H1 (cell line): ENCODE measurements at regions not wholly inside any gene's neighbourhood (a gene's known extent, or its start where the extent isn't known, plus 50 kb on each side); places are given as distances from the start of the nearest gene placed in this dataset.

Experiments
- CTCF ChIA-PET: fragments of 300-600 bp; sonication (Branson Sonifier 250); formaldehyde crosslinking; loops from one replicate; lab custom pipeline; 2021; ENCODE audit not compliant: partially characterized antibody; lab: Charles Lee
- POLR2A ChIA-PET: fragments of 300-600 bp; sonication (Branson Sonifier 250); formaldehyde crosslinking; loops from one replicate; lab custom pipeline; 2021; ENCODE audit warnings: inconsistent platforms; ENCODE audit not compliant: partially characterized antibody; lab: Charles Lee
- DNase-seq, 2 experiments: peaks; one replicate each; pipeline versions ENCODE4 v3.0.0 to v3.0.0-alpha.2; 2010 to 2022; ENCODE audit warnings: low spot score in 2 of 2, low read depth in 1 of 2, mixed read lengths in 1 of 2
- FAIRE-seq: peaks from 2 replicates; lab custom pipeline; 2011; peaks lifted over from hg19 to GRCh38; lab: Jason Lieb, UNC
- H2AFZ ChIP-seq: 2 replicates; pipeline ENCODE4 v1.8.1; 2012; ENCODE audit warnings: low read length, inconsistent platforms
- H2AK5ac ChIP-seq: 2 replicates; pipeline ENCODE4 v1.6.1; 2013; ENCODE audit warnings: low read depth, low read length
- H2BK120ac ChIP-seq: replicated peaks from 2 replicates; pipeline ENCODE3; 2013; ENCODE audit warnings: low read depth, low read length, inconsistent platforms
- H2BK12ac ChIP-seq: 2 replicates; pipeline ENCODE4 v1.6.1; 2013; ENCODE audit warnings: low read depth, low read length
- H2BK15ac ChIP-seq: 2 replicates; pipeline ENCODE4 v1.6.1; 2013; ENCODE audit warnings: low read length
- H2BK20ac ChIP-seq: 2 replicates; pipeline ENCODE4 v1.6.1; 2013; ENCODE audit warnings: low read length
- H2BK5ac ChIP-seq: 2 replicates; pipeline ENCODE4 v1.6.1; 2013; ENCODE audit warnings: low read depth, low read length
- H3K14ac ChIP-seq: 2 replicates; pipeline ENCODE4 v1.6.1; 2013; ENCODE audit warnings: inconsistent platforms; ENCODE audit not compliant: insufficient read length
- H3K18ac ChIP-seq: 2 replicates; pipeline ENCODE4 v1.6.1; 2013; ENCODE audit warnings: low read length; ENCODE audit errors: extremely low read depth
- H3K23ac ChIP-seq: 2 replicates; pipeline ENCODE4 v1.6.1; 2013; ENCODE audit warnings: inconsistent platforms; ENCODE audit not compliant: insufficient read length
- H3K23me2 ChIP-seq: 2 replicates; pipeline ENCODE4 v1.6.1; 2013; ENCODE audit warnings: low read depth, low read length
- H3K27ac ChIP-seq: 2 replicates; pipeline ENCODE4 v1.6.1; 2011; ENCODE audit warnings: low read depth, low read length, inconsistent platforms
- H3K27me3 ChIP-seq, 4 experiments: replicated peaks in 1 of 4; 1 replicate in 1 of 4; 2 replicates in 3 of 4; pipeline versions ENCODE4 v1.6.1 to v1.8.1; 2011 to 2013; ENCODE audit warnings: low read length in 3 of 4, mild to moderate bottlenecking in 3 of 4, inconsistent platforms in 2 of 4, mixed read lengths in 2 of 4, moderate library complexity in 1 of 4; ENCODE audit not compliant: control insufficient read depth in 3 of 4, insufficient read depth in 3 of 4; ENCODE audit errors: extremely low read depth in 1 of 4
- H3K36me3 ChIP-seq, 4 experiments: 2 replicates each; pipeline versions ENCODE4 v1.6.1 to v1.8.1; 2011 to 2013; ENCODE audit warnings: mild to moderate bottlenecking in 4 of 4, low read length in 3 of 4, moderate library complexity in 2 of 4, control low read depth in 1 of 4, inconsistent platforms in 1 of 4; ENCODE audit not compliant: insufficient read depth in 4 of 4, control insufficient read depth in 2 of 4
- H3K4ac ChIP-seq: replicated peaks from 2 replicates; pipeline ENCODE3; 2013; ENCODE audit warnings: low read length, low read depth, mixed read lengths, inconsistent platforms; ENCODE audit not compliant: insufficient read length
- H3K4me1 ChIP-seq, 4 experiments: replicated peaks in 1 of 4; 1 replicate in 1 of 4; 2 replicates in 3 of 4; pipeline versions ENCODE4 v1.6.1 to v1.8.1; 2011 to 2013; ENCODE audit warnings: low read length in 3 of 4, inconsistent platforms in 2 of 4, mixed read lengths in 1 of 4; ENCODE audit not compliant: insufficient read depth in 4 of 4, control insufficient read depth in 3 of 4
- H3K4me2 ChIP-seq, 2 experiments: 2 replicates each; pipeline versions ENCODE4 v1.6.1 to v1.8.1; 2011 to 2013; ENCODE audit warnings: low read depth in 2 of 2, low read length in 2 of 2, control low read depth in 1 of 2, inconsistent platforms in 1 of 2, mild to moderate bottlenecking in 1 of 2; ENCODE audit not compliant: insufficient read depth in 1 of 2
- H3K4me3 ChIP-seq, 4 experiments: fragments of 200-600, 300-600 bp in 1 of 4; sonication (generic), shearing (Covaris generic), sonication (Bioruptor Twin) in 1 of 4; 2 replicates each; pipeline versions ENCODE4 v1.5.1 to v1.8.1; 2011 to 2016; ENCODE audit warnings: low read length in 4 of 4, low read depth in 3 of 4, control low read depth in 2 of 4, inconsistent platforms in 2 of 4, mild to moderate bottlenecking in 2 of 4, mixed read lengths in 1 of 4, moderate library complexity in 1 of 4; ENCODE audit not compliant: insufficient read depth in 2 of 4; ENCODE audit errors: extremely low read depth in 1 of 4
- H3K56ac ChIP-seq: replicated peaks from 2 replicates; pipeline ENCODE3; 2013; ENCODE audit warnings: low read depth, mild to moderate bottlenecking, mixed read lengths, low read length, inconsistent platforms; ENCODE audit not compliant: insufficient read length
- H3K79me1 ChIP-seq: 2 replicates; pipeline ENCODE4 v1.6.1; 2013; ENCODE audit warnings: low read depth, low read length, control low read depth
- H3K79me2 ChIP-seq, 2 experiments: 2 replicates each; pipeline versions ENCODE4 v1.6.1 to v1.8.1; 2012 to 2013; ENCODE audit warnings: low read length in 2 of 2, mild to moderate bottlenecking in 2 of 2, inconsistent platforms in 1 of 2; ENCODE audit not compliant: insufficient read depth in 2 of 2, control insufficient read depth in 1 of 2
- H3K9ac ChIP-seq, 4 experiments: replicated peaks in 1 of 4; 1 replicate in 1 of 4; 2 replicates in 3 of 4; pipeline versions ENCODE4 v1.6.1 to v1.8.1; 2011 to 2013; ENCODE audit warnings: low read depth in 3 of 4, low read length in 3 of 4, control low read depth in 2 of 4, mild to moderate bottlenecking in 2 of 4, moderate library complexity in 2 of 4, inconsistent platforms in 1 of 4; ENCODE audit errors: extremely low read depth in 1 of 4
- H3K9me3 ChIP-seq, 2 experiments: 2 replicates each; pipeline versions ENCODE4 v1.6.1 to v1.8.1; 2012 to 2013; ENCODE audit warnings: mild to moderate bottlenecking in 2 of 2, moderate library complexity in 2 of 2, control low read depth in 1 of 2, inconsistent platforms in 1 of 2, low read depth in 1 of 2, low read length in 1 of 2, mixed read lengths in 1 of 2; ENCODE audit not compliant: insufficient read depth in 2 of 2
- H4K20me1 ChIP-seq, 2 experiments: replicated peaks in 1 of 2; 2 replicates each; pipeline versions ENCODE3 to v1.8.1; 2011 to 2013; ENCODE audit warnings: inconsistent platforms in 2 of 2, low read length in 2 of 2, mild to moderate bottlenecking in 1 of 2; ENCODE audit not compliant: insufficient read depth in 2 of 2, control insufficient read depth in 1 of 2
- H4K5ac ChIP-seq: 2 replicates; pipeline ENCODE4 v1.6.1; 2013; ENCODE audit warnings: low read length, low read depth, mixed read lengths, inconsistent platforms; ENCODE audit not compliant: insufficient read length
- H4K8ac ChIP-seq: 2 replicates; pipeline ENCODE4 v1.8.0; 2013; ENCODE audit warnings: mild to moderate bottlenecking, moderate library complexity, low read length, inconsistent platforms; ENCODE audit not compliant: insufficient read depth; ENCODE audit errors: extremely low read depth
- H4K91ac ChIP-seq: replicated peaks from 2 replicates; pipeline ENCODE3; 2013; ENCODE audit warnings: low read length, mixed read lengths, inconsistent platforms; ENCODE audit not compliant: insufficient read length
- BCL11A ChIP-seq, 2 experiments: IDR thresholded peaks; one replicate each; pipeline ENCODE4 v1.6.1; 2011; ENCODE audit warnings: low read depth in 2 of 2, low read length in 2 of 2, mild to moderate bottlenecking in 2 of 2
- MAFK ChIP-seq: IDR thresholded peaks from 2 replicates; pipeline ENCODE4 v1.6.1; 2012; ENCODE audit warnings: low read depth, mild to moderate bottlenecking, improper control_type of control experiment, low read length
- RAD21 ChIP-seq, 2 experiments: IDR thresholded peaks in 1 of 2; conservative IDR thresholded peaks in 1 of 2; 2 replicates each; pipeline ENCODE4 v1.6.1; 2011; ENCODE audit warnings: low read depth in 2 of 2, low read length in 2 of 2, improper control_type of control experiment in 1 of 2, inconsistent platforms in 1 of 2, mild to moderate bottlenecking in 1 of 2, moderate library complexity in 1 of 2
- RFX5 ChIP-seq: IDR thresholded peaks from 2 replicates; pipeline ENCODE4 v1.6.1; 2011; ENCODE audit warnings: low read depth, low read length, improper control_type of control experiment, borderline replicate concordance
- RXRA ChIP-seq: IDR thresholded peaks from 2 replicates; pipeline ENCODE4 v1.6.1; 2011; ENCODE audit warnings: low read depth, mild to moderate bottlenecking, low read length, moderate library complexity; ENCODE audit not compliant: insufficient read depth
- TAF1 ChIP-seq: IDR thresholded peaks from 2 replicates; pipeline ENCODE4 v1.6.1; 2011; ENCODE audit warnings: mild to moderate bottlenecking, low read depth, low read length
- WGBS, 2 experiments: shearing (Covaris generic) in 1 of 2; methylation state at CpG; one replicate each; pipeline versions ENCODE4 v1.1.6 to v1.1.7; 2013 to 2015; ENCODE audit warnings: low lambda C conversion rate in 2 of 2, mixed read lengths in 2 of 2, inconsistent platforms in 1 of 2, low coverage in 1 of 2, missing lambda C conversion rate in 1 of 2; ENCODE audit not compliant: insufficient replicate concordance in 2 of 2, insufficient coverage in 1 of 2, insufficient read length in 1 of 2; ENCODE audit errors: extremely low coverage in 1 of 2, missing lambda C conversion rate in 1 of 2; 5-methylcytosine and 5-hydroxymethylcytosine counted together
- TF ChIP-seq, protein P1 (sequence below): IDR thresholded peaks from 2 replicates; pipeline ENCODE4 v1.6.1; 2011; ENCODE audit warnings: low read depth, mild to moderate bottlenecking, low read length; ENCODE audit not compliant: insufficient read depth

- no peak overlapping the region for H3K4me3 ChIP-seq
- 87% methylated on average over 2 of the region's 2 CpGs; no CpG with 5 or more reads in 1 of the 2 experiments for WGBS, 2 experiments
- no peak overlapping the region for H4K8ac ChIP-seq
- H2BK12ac ChIP-seq = no peak overlapping the region
- TF ChIP-seq RAD21 (IDR thresholded peaks at IDR 0.05 in 1 of 2, conservative IDR thresholded peaks at IDR 0.05 in 1 of 2; ENCODE audit: low read depth in 2 of 2, low read length in 2 of 2) (no peak), BCL11A (IDR thresholded peaks at IDR 0.05; ENCODE audit: low read depth in 2 of 2, low read length in 2 of 2) (no peak), MAFK (no peak), RXRA (no peak), RFX5 (no peak), TAF1 (no peak)
- TF ChIP-seq, protein P1, sequence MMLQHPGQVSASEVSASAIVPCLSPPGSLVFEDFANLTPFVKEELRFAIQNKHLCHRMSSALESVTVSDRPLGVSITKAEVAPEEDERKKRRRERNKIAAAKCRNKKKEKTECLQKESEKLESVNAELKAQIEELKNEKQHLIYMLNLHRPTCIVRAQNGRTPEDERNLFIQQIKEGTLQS = no peak
- no peak overlapping the region for H3K23ac ChIP-seq
- H3K36me3 ChIP-seq = no peaks in the 10 kb centered on the region
- H2BK5ac ChIP-seq = no peak overlapping the region
- FAIRE-seq (no peak), DNase-seq (no peak)
- no peak overlapping the region for H3K18ac ChIP-seq
- no peak overlapping the region for H2BK120ac ChIP-seq
- H3K79me1 ChIP-seq = no peaks in the 10 kb centered on the region
- H3K27me3 ChIP-seq = no peaks in the 10 kb centered on the region
- H3K9me3 ChIP-seq = peaks cover 0 to 5% of the 10 kb centered on the region in 2 experiments; a peak in 2 of 4 replicates
- CTCF ChIA-PET = no interaction called here
- no peak overlapping the region for H3K27ac ChIP-seq
- H2BK20ac ChIP-seq = no peak overlapping the region
- no peak overlapping the region for H3K56ac ChIP-seq
- POLR2A ChIA-PET = no interaction called here
- H2BK15ac ChIP-seq = no peak overlapping the region
- no peak overlapping the region for H2AFZ ChIP-seq
- no peak overlapping the region for H4K5ac ChIP-seq
- H3K4ac ChIP-seq = no peak overlapping the region
- no peaks in the 10 kb centered on the region for H4K20me1 ChIP-seq
- no peak overlapping the region for H4K91ac ChIP-seq
- no peak overlapping the region for H2AK5ac ChIP-seq
- H3K23me2 ChIP-seq = no peaks in the 10 kb centered on the region
- no peak overlapping the region for H3K4me2 ChIP-seq
- H3K79me2 ChIP-seq = no peaks in the 10 kb centered on the region
- H3K14ac ChIP-seq = no peak overlapping the region
- H3K4me1 ChIP-seq = no peaks in the 10 kb centered on the region
- H3K9ac ChIP-seq = no peak overlapping the region
Measured at GRCh38 chr12:33813536-33813935, 208.8 kb upstream of the ALG10 start.
